RWPE2 (cell line): ENCODE measurements at regions not wholly inside any gene's neighbourhood (a gene's known extent, or its start where the extent isn't known, plus 50 kb on each side); places are given as distances from the start of the nearest gene placed in this dataset.
A peak's percentile ranks its signal among the peaks of the same experiment; 100 is the strongest.

Experiments used
- ATAC-seq: fragments of 200-7000 bp; cut with Tn5 transposase; 3 replicates; pipeline ENCODE4 v1.9.1; 2021; ENCODE audit warnings: low read depth
- DNase-seq: peaks from one replicate; pipeline ENCODE4 v3.0.0-alpha.2; 2020; ENCODE audit warnings: low spot score
- H3K27ac ChIP-seq: fragments of 450-650 bp; 2 replicates; pipeline ENCODE4 v1.5.1; 2017; ENCODE audit warnings: mild to moderate bottlenecking; ENCODE audit not compliant: poor library complexity, severe bottlenecking
- H3K27me3 ChIP-seq: fragments of 250-450 bp; sonication (Bioruptor Pico); 2 replicates; pipeline ENCODE4 v1.5.1; 2021; ENCODE audit warnings: mild to moderate bottlenecking, moderate library complexity; ENCODE audit not compliant: insufficient read depth, poor library complexity, severe bottlenecking
- H3K36me3 ChIP-seq: fragments of 250-450 bp; sonication (Bioruptor Pico); 2 replicates; pipeline ENCODE4 v1.5.1; 2020; ENCODE audit warnings: low read depth, mild to moderate bottlenecking, moderate library complexity
- H3K4me1 ChIP-seq: fragments of 250-450 bp; sonication (Bioruptor Pico); 2 replicates; pipeline ENCODE4 v1.5.1; 2021; ENCODE audit warnings: mild to moderate bottlenecking, moderate library complexity; ENCODE audit not compliant: insufficient read depth, poor library complexity, severe bottlenecking
- H3K4me3 ChIP-seq: fragments of 250-450 bp; sonication (Bioruptor Pico); 2 replicates; pipeline ENCODE4 v1.5.1; 2021; ENCODE audit warnings: mild to moderate bottlenecking, moderate library complexity; ENCODE audit not compliant: severe bottlenecking
- H3K9me3 ChIP-seq: fragments of 250-450 bp; sonication (Bioruptor Pico); 2 replicates; pipeline ENCODE4 v1.5.1; 2021; ENCODE audit warnings: mild to moderate bottlenecking, moderate library complexity; ENCODE audit not compliant: severe bottlenecking
- TF ChIP-seq, protein P1 (sequence below): fragments of 450-650 bp; IDR thresholded peaks from one replicate; pipeline ENCODE4 v1.5.1; 2017; ENCODE audit warnings: mild to moderate bottlenecking, moderate library complexity; ENCODE audit not compliant: poor library complexity, severe bottlenecking

DNA sequence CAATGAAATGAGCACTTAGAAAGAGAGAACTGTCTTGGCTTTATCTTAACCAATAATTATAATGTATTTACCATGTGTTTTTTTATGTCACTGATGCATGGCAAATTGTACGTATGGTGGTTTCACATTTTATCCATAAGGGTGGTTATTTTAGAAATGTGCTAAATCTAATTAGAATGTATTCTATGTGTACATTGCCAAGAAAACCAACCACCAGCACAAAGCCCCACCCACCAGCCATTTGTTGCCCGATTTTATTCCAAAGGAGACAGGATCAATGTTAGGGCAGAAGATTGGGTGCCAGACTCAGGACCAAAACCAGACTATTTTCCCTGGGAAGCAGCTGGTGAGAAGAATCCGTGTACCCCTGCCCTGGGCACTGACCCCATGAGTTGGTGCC, 63.0 kb upstream of the SOX1 start:
- Histone ChIP-seq H3K9me3 (peaks cover 6% of the 10 kb centered on the region), H3K27ac (no peak overlapping the region), H3K27me3 (no peaks in the 10 kb centered on the region), H3K4me3 (no peak overlapping the region), H3K36me3 (no peaks in the 10 kb centered on the region), H3K4me1 (no peaks in the 10 kb centered on the region)
- DNase-seq (no peak), ATAC-seq (no peak)
- TF ChIP-seq, protein P1, sequence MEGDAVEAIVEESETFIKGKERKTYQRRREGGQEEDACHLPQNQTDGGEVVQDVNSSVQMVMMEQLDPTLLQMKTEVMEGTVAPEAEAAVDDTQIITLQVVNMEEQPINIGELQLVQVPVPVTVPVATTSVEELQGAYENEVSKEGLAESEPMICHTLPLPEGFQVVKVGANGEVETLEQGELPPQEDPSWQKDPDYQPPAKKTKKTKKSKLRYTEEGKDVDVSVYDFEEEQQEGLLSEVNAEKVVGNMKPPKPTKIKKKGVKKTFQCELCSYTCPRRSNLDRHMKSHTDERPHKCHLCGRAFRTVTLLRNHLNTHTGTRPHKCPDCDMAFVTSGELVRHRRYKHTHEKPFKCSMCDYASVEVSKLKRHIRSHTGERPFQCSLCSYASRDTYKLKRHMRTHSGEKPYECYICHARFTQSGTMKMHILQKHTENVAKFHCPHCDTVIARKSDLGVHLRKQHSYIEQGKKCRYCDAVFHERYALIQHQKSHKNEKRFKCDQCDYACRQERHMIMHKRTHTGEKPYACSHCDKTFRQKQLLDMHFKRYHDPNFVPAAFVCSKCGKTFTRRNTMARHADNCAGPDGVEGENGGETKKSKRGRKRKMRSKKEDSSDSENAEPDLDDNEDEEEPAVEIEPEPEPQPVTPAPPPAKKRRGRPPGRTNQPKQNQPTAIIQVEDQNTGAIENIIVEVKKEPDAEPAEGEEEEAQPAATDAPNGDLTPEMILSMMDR: no peak

DNA sequence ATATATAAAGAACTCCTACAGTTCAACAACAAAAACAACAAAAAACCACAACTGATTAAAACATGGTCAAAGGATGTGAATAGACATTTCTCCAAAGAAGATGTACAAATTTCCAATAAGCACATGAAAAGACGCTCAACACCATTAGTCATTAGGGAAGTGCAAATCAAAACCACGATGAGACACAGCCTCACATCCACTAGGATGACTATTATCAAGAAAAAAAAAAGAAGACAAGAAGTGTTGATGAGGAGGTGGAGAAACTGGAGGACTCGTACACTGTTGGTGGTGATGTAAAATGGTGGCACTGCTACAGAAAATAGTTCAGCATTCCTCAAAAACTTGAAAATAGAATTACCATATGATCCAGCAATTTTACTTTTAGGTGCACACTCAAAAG, 61.0 kb upstream of the SOX1 start:
- peaks cover 6% of the 10 kb centered on the region for H3K9me3 ChIP-seq
- H3K4me1 ChIP-seq: no peaks in the 10 kb centered on the region
- ATAC-seq (no peak), DNase-seq (no peak)
- no peaks in the 10 kb centered on the region for H3K36me3 ChIP-seq
- no peaks in the 10 kb centered on the region for H3K27me3 ChIP-seq
- TF ChIP-seq, protein P1: no peak
- no peak overlapping the region for H3K27ac ChIP-seq
- H3K4me3 ChIP-seq: no peak overlapping the region

DNA sequence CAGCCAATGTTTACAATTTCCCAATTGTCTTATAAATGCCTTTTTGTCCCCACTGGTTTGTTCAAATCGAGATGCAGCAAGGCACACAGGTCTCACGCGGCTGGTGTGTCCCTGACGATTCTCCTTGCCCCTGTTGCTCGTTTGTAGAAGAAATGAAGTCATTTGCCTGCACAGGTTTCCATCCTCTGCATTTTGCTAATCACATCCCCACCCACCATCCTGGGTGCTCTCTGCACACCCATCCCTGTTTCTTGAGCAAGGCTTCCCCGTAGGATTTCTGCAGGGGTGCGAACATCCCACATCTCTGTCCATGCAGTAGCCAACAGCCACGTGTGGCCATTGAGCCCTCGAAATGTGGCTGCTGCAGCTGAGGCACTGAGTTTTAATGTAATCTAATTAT, 59.8 kb upstream of the SOX1 start:
- Histone ChIP-seq H3K9me3 (peaks cover 6% of the 10 kb centered on the region), H3K36me3 (no peaks in the 10 kb centered on the region), H3K4me3 (no peak overlapping the region), H3K27me3 (no peaks in the 10 kb centered on the region), H3K27ac (no peak overlapping the region), H3K4me1 (no peaks in the 10 kb centered on the region)
- no peak for DNase-seq
- TF ChIP-seq, protein P1: no peak
- ATAC-seq: no peak

DNA sequence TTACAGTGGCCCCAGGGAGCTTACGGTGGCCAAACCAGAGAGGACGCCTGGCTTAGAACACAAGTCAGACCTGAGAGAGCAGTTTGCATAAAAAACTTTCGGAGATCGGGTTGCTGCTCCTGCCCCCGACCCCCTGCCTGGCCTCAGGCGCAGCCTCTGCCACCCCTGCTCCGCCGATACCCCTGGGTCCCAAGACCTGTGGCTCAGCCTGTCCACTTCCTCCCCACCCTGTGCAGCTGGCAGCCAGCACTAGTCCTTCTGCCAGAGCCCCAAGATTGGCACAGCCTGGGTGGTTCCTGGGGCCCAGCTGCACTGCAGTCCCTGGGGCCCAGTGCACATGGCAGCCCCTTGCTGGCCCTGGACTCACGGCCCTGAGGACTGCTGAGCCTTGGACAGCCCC, 56.2 kb upstream of the SOX1 start:
- H3K27me3 ChIP-seq: no peaks in the 10 kb centered on the region
- no peaks in the 10 kb centered on the region for H3K36me3 ChIP-seq
- ATAC-seq: no peak
- H3K9me3 ChIP-seq: no peaks in the 10 kb centered on the region
- no peak overlapping the region for H3K4me3 ChIP-seq
- TF ChIP-seq, protein P1: no peak
- H3K4me1 ChIP-seq: no peaks in the 10 kb centered on the region
- H3K27ac ChIP-seq: no peak overlapping the region
- no peak for DNase-seq

DNA sequence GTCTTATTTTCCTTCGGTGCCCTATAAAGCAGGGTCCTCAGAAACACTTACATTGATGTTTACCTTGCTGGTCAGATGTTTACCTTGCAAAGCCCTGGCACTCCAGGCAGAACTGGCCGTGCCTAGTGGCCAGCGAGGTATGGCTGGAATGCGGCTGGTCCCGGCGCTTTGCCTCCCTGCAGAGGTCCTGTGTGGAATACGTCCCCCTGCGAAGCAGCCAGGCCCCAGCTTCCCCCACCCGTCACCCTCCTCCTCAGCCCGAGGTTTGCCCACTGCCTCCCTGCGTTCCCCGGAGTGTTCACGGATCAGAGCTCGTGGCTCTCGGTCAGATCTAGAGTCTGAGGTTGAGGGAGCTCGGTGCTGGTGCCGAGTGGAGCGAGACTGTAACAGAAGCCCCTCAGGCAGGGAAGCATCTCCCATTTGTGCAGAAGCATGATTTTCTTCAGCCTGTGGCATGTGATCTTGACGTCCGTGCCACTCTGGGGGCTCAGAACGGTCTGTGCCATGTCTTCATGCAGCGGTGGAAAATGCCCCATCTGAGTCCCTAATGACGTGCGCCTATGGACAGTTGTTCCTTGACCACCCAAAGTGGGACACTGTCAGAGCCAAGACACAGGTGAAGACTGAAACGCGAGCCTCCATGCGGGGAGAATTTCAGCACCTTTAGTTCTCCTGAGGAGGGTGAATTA, 54.8 kb upstream of the SOX1 start:
- no peaks in the 10 kb centered on the region for H3K27me3 ChIP-seq
- H3K4me3 ChIP-seq: no peak overlapping the region
- no peak for DNase-seq
- TF ChIP-seq, protein P1: no peak
- no peaks in the 10 kb centered on the region for H3K9me3 ChIP-seq
- H3K36me3 ChIP-seq: no peaks in the 10 kb centered on the region
- no peaks in the 10 kb centered on the region for H3K4me1 ChIP-seq
- ATAC-seq: peak; percentile 44; the same call in 1 of the 3 replicates
- no peak overlapping the region for H3K27ac ChIP-seq
